HUES64 (cell line): ENCODE measurements at regions not wholly inside any gene's neighbourhood (a gene's known extent, or its start where the extent isn't known, plus 50 kb on each side); places are given as distances from the start of the nearest gene placed in this dataset.
"Not testable (repeated sequence)": the region's sequence is repeated elsewhere in the genome, so short reads cannot be mapped to it uniquely, and the experiment has no call there.

ENCODE experiments used
- H3K27ac ChIP-seq: 2 replicates; pipeline ENCODE4 v1.7.0; 2013; ENCODE audit warnings: low read depth, low read length, inconsistent platforms
- H3K27me3 ChIP-seq: 2 replicates; pipeline ENCODE4 v1.6.1; 2013; ENCODE audit warnings: mild to moderate bottlenecking, low read length; ENCODE audit not compliant: insufficient read depth
- H3K36me3 ChIP-seq: 2 replicates; pipeline ENCODE4 v1.6.1; 2013; ENCODE audit warnings: mild to moderate bottlenecking, low read length; ENCODE audit not compliant: insufficient read depth
- H3K4me1 ChIP-seq: 2 replicates; pipeline ENCODE4 v1.6.1; 2013; ENCODE audit warnings: mild to moderate bottlenecking, low read length, moderate library complexity; ENCODE audit not compliant: insufficient read depth
- H3K4me3 ChIP-seq: 2 replicates; pipeline ENCODE4 v1.5.1; 2013; ENCODE audit warnings: mild to moderate bottlenecking, low read length, moderate library complexity
- H3K9ac ChIP-seq: 2 replicates; pipeline ENCODE4 v1.6.1; 2013; ENCODE audit warnings: mild to moderate bottlenecking, low read depth, low read length
- H3K9me3 ChIP-seq: 2 replicates; pipeline ENCODE4 v1.6.1; 2013; ENCODE audit warnings: low read depth, low read length; ENCODE audit not compliant: insufficient read depth
- WGBS: fragments of 150-250, 120-280 bp; methylation state at CpG from one replicate; pipeline ENCODE4 v1.1.7; 2013; ENCODE audit warnings: missing lambda C conversion rate; 5-methylcytosine and 5-hydroxymethylcytosine counted together

DNA sequence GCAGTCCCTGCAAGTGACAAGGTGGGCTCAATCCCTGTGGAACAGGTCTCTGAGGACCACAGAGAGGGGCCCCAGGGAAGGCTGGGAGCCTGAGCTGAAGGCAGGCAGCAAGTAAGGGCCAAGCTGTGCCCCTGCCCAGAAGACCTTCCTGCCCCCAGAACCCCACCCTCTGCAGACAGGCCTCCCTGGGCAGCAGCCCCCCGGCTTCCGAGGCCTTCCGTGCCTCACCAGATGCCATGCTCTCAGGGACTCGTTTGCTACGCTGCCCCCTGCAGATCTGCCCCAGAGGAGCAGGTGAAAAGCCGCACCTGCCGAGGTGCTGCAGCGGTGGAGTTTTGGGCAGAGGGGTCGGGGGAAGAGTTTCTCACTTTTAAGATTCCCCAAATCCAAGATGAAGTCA is 125.4 kb upstream of the AKAP13 start:
- not testable (repeated sequence) for H3K4me3 ChIP-seq, H3K9me3 ChIP-seq, H3K4me1 ChIP-seq, H3K27me3 ChIP-seq, H3K36me3 ChIP-seq, H3K27ac ChIP-seq, H3K9ac ChIP-seq
- WGBS, result 91% methylated on average over 7 of the region's 9 CpGs

DNA sequence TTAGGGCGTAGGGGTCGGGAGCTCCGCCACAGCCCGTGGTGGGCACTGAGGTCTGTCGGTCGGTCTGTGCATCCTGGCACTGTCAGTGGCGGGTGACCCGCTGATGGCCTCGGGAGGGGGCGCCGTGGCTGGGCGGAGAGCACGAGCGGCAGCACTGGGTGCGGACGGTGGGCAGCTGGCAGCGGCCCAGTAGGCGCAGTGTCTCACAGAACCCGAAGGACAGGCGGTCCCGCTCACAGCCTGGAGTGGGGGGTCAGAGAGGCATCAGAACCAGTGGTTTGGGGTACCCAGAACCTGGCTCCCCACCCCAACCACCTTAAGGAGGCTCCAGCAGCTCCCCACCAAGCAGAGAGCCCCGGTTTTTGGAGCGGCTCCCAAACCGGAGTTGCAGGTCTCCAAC is 124.9 kb upstream of the AKAP13 start:
- H3K9ac ChIP-seq, H3K36me3 ChIP-seq, H3K9me3 ChIP-seq, H3K4me1 ChIP-seq, H3K27ac ChIP-seq, H3K4me3 ChIP-seq, H3K27me3 ChIP-seq: not testable (repeated sequence)
- 92% methylated on average over 24 of the region's 24 CpGs for WGBS

DNA sequence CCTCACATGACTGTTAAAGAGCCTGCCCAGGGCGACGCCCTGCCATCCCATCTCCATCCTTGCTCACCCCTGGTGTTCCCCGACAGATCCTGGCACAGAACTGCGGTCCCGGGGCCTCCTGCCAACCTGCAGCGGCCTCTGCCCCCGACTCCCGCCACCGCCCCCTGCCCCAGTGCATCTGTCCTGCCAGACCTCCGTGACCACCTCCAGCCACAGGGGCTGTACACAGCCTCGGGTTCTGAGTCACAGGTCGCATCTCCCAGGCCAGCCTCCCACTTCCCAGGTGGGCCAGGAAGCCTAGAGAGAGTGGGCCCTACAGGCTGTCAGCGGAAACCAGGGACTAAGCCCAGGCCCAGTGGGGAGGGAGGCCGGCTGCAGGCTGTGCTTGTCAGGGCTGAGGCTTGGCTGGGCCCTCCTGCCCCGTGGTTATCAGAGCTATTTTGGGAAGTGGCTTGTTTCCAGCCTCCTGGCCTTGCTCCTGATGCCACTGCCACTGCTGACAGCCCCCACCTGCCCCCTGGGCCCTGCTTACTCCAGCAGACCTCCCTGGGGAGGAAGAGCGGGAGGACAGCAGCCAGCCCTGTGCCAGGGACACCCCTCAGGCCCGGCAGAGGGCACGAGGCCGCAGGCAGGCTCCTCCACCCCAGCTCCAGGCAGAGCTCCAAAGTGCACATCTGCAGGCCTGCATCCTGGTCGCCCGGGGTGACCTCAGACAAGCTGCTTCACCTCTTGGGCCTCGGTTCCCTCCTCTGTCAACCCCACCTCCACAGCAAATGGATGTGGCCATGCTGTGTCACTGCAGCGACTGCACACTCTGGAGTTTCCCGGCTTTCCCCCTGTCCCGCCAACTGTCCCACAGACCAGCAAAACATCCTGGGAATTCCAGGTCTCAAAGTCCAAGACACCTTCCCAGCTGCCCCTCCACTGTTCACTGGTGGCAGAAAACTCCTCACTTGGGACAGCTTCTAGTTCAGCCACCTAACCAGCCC is 124.1 kb upstream of the AKAP13 start:
- WGBS, result 90% methylated on average over 24 of the region's 25 CpGs
- H3K4me3 ChIP-seq, H3K36me3 ChIP-seq, H3K4me1 ChIP-seq, H3K27ac ChIP-seq, H3K27me3 ChIP-seq, H3K9me3 ChIP-seq, H3K9ac ChIP-seq: not testable (repeated sequence)

DNA sequence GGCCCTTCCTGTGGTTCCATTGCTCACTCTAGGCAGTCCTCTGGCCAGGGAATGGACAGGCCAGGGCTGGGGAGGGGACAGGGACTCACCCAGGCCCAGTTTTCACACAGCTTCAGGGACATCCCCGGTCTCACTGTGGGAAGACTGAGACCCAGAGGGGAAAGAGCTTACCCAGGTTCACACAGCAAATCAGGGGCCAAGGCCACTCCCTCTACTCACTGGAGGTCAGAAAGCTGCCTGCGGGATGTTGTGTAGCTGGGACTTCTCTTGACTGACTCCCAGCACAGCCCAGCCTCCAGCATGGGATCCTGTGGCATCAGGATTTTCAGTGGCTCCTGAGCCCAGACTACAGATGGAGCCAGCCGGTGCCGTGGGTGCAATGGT is 122.3 kb upstream of the AKAP13 start:
- not testable (repeated sequence) for H3K27ac ChIP-seq, H3K36me3 ChIP-seq, H3K9me3 ChIP-seq, H3K4me3 ChIP-seq, H3K9ac ChIP-seq, H3K27me3 ChIP-seq, H3K4me1 ChIP-seq
- 91% methylated on average over 2 of the region's 4 CpGs for WGBS

DNA sequence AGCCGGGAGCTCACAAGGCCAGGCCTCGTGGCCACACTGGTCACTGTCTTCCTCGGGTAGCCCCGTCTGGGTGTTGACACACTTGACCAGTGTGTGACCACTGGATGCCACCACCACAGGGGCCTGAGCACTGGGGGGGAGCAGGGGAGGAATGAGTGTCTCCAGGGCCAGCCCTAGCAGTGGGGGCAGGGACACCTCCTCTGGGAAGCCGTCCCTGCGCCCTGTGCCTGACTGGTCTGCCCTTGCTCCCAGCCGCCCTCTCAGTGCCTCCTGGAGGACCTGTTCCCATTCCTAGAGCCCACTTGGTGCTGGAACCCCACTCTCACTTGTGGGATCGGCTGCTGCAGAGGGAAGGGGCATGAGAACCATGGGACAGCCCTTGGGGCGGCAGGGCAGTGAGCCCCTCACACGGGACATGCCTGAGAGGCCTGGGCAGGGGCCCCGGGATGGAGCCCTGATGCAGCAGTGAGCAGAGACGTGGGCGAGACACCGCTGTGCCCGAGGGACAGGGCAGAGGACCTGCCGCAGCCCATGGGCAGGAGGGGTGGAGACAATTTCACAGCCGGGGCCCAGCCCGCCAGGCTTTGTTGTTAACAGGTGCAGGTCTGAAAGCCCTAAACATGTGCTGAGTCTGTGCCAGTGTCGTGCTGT is 121.7 kb upstream of the AKAP13 start:
- not testable (repeated sequence) for H3K4me1 ChIP-seq, H3K27me3 ChIP-seq, H3K4me3 ChIP-seq, H3K36me3 ChIP-seq, H3K9me3 ChIP-seq, H3K9ac ChIP-seq, H3K27ac ChIP-seq
- 94% methylated on average over 11 of the region's 19 CpGs for WGBS

DNA sequence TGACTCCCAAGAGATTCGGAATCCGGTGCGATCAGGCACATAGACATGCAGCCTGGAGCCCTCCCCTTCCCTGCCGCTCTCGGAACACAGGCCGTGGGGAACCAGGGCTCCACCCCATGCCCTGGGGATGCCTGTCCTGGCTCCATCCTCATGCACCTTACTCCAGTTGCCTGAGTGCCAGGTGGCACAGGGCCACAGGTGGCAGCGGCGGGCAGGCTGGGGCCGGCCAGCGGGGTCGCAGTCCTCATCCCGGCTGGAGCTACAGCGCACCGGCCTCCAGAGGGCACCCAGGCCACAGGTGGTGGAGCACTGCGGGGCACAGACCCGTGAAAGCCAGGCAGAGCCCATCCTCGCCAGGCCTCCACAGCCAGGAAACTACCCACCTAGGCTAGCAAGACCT is 119.9 kb upstream of the AKAP13 start:
- H3K4me3 ChIP-seq, H3K9me3 ChIP-seq, H3K4me1 ChIP-seq, H3K27ac ChIP-seq, H3K36me3 ChIP-seq, H3K27me3 ChIP-seq, H3K9ac ChIP-seq: not testable (repeated sequence)
- WGBS, result 94% methylated on average over 6 of the region's 17 CpGs

DNA sequence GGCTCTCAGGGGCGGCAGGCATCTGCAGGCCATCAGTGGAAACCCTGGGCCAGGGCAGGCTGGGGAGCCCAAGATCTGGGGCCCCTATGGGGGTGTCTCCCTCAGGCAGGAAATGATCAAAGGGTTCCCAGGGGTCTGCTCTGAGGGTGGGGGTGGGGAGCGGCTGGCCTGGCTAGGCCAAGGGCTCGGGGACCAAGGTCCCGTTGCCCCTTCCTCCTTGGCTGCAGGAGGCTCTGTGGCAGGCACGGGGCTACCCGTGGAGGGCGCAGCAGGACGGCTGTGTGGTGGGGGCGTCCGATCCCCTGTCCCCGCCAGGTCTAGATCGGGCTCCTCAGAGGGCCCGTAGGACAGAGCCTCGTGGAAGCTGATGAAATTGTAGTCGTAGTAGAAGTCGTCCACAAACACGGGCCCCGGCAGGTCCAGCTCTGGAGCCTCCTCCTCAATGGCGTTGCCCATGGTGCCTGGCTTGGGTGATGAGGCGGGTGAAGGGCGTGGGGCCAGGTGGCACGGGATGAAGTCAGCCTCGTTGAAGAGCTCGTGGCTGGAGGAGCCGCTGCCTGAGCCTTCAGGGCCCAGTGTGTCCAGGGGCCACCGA is 117.8 kb upstream of the AKAP13 start:
- not testable (repeated sequence) for H3K9ac ChIP-seq, H3K4me3 ChIP-seq, H3K36me3 ChIP-seq, H3K27me3 ChIP-seq, H3K27ac ChIP-seq, H3K9me3 ChIP-seq, H3K4me1 ChIP-seq
- WGBS, result 93% methylated on average over 26 of the region's 26 CpGs

DNA sequence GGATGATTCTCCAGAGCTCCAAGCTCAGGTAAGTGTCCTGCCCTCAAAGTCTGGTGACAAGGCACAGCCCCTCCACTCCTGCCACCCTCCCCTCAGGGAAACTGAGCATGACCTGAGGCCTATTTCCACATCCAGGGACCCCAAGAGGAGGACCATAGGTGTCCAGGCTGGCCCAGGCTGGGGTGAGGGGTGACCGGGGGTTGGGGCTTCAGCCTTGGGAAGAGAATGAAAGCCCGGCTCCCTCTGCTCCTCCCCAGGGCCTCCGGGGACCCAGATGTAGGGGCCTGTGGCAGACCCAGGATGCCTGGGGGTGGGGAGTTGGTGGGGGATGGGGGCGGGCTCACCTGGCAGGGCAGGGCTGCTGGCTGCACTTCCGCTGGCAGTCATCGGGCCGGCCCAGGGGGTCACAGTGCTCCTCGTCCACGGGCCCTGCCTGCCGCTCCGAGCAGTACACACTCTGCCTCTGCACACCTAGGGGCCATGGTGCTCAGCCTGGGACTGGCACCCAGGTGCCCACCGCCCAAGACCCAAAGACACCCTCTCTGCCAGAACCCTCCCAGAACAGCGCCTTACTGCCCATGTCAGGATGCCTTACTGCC is 116.5 kb upstream of the AKAP13 start:
- H3K36me3 ChIP-seq, H3K9ac ChIP-seq, H3K4me1 ChIP-seq, H3K27ac ChIP-seq, H3K9me3 ChIP-seq, H3K27me3 ChIP-seq, H3K4me3 ChIP-seq: not testable (repeated sequence)
- 87% methylated on average over 13 of the region's 13 CpGs for WGBS

DNA sequence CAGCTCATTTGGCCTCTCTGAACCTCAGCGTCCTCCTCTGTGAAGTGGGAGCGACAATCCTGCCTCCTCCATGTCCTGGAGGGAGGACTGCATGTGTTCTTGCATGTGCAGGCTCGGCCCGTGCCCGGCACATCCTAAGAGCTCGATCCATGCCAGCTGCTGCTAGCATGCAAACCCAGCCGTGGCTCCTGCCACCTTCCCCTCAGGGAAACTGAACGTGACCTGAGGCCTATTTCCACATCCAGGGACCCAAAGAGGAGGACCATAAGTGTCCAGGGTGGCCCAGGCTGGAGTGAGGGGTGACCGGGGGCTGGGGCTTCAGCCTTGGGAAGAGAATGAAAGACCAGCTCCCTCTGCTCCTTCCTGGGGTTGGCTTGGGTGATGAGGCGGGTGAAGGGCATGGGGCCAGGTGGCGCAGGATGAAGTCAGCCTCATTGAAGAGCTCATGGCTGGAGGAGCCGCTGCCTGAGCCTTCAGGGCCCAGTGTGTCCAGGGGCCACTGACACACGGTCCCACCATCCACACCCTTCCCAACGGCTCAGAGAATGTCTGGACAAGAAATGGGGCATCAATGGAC is 115.7 kb upstream of the AKAP13 start:
- not testable (repeated sequence) for H3K4me3 ChIP-seq, H3K4me1 ChIP-seq, H3K9ac ChIP-seq, H3K9me3 ChIP-seq, H3K27me3 ChIP-seq, H3K27ac ChIP-seq, H3K36me3 ChIP-seq
- 88% methylated on average over 14 of the region's 14 CpGs for WGBS

DNA sequence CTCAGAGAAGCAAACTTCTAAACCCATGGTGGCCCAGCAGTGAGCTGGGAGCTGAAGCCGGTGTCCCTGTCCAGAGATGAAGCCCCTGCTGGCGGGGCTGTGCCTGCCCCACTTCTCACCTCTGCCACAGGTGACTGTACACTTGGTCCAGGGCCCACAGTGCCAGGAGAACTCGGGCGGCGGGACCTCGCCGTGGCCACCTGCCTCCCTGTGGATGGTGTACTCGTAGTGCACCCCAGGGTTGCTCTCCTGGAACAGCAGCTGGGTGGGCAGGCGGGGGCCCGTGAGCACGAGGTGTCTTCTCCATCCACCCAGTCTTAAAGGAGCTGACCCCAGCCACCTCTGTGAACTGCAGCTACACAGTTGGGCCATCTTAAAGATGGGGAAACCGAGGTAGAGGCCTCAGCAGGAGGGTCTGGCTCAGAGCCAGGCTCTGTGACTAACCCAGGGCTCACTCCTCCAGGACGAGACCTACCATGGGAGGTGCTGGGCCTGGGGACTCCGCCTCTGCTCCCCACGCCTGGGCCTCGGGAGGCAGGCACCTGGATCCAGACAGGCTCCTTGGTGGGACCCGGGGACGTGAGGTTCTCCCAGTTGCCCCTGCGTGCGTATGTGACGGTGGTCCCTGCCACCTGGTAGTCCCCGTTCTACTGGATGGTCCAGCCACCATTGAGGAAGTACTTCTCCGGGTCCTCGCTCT is 113.1 kb upstream of the AKAP13 start:
- H3K4me1 ChIP-seq, H3K36me3 ChIP-seq, H3K4me3 ChIP-seq, H3K27me3 ChIP-seq, H3K27ac ChIP-seq, H3K9me3 ChIP-seq, H3K9ac ChIP-seq: not testable (repeated sequence)
- WGBS, result 88% methylated on average over 9 of the region's 24 CpGs
